B cell (primary cell): ENCODE measurements at regions not wholly inside any gene's neighbourhood (a gene's known extent, or its start where the extent isn't known, plus 50 kb on each side); places are given as distances from the start of the nearest gene placed in this dataset.
A peak's percentile ranks its signal among the peaks of the same experiment; 100 is the strongest.

Source experiments
- ATAC-seq: fragments of 200-7000 bp; cut with Tn5 transposase; one replicate; pipeline ENCODE4 v1.10.0; 2021; ENCODE audit warnings: low read depth, mild to moderate bottlenecking, moderate number of reproducible peaks, moderate library complexity
- CTCF ChIA-PET: fragments of 350-600 bp; sonication (Branson Sonifier 250); formaldehyde crosslinking; loops from one replicate; lab custom pipeline; 2021; ENCODE audit warnings: antibody characterized with exemption, inconsistent platforms; lab: Charles Lee
- POLR2A ChIA-PET: fragments of 350-600 bp; sonication (Branson Sonifier 250); formaldehyde crosslinking; loops from one replicate; lab custom pipeline; 2021; ENCODE audit warnings: antibody characterized with exemption; lab: Charles Lee
- DNase-seq: peaks from one replicate; pipeline ENCODE4 v3.0.0; 2013
- H2AFZ ChIP-seq: 2 replicates; pipeline ENCODE4 v1.6.1; 2012; ENCODE audit warnings: mild to moderate bottlenecking, low read depth, low read length; ENCODE audit not compliant: insufficient read depth, poor library complexity, severe bottlenecking
- H3K27ac ChIP-seq, 2 donors: 1 replicate in 1 of 2; 2 replicates in 1 of 2; pipeline ENCODE4 v1.5.1; 2012 to 2013; ENCODE audit warnings: low read length in 2 of 2, mild to moderate bottlenecking in 2 of 2, moderate library complexity in 1 of 2
- H3K27me3 ChIP-seq, 4 experiments: fragments of 200-600 bp in 1 of 4; sonication (generic) in 1 of 4; replicated peaks in 1 of 4; 1 replicate in 2 of 4; 2 replicates in 2 of 4; pipeline versions ENCODE4 v1.6.1 to v1.7.0; 2013 to 2016; ENCODE audit warnings: low read length in 3 of 4, mild to moderate bottlenecking in 2 of 4, mixed read lengths in 1 of 4, moderate library complexity in 1 of 4; ENCODE audit not compliant: insufficient read depth in 4 of 4, control insufficient read depth in 3 of 4; ENCODE audit errors: control extremely low read depth in 1 of 4
- H3K36me3 ChIP-seq, 2 experiments: replicated peaks in 1 of 2; 1 replicate in 1 of 2; 2 replicates in 1 of 2; pipeline versions ENCODE4 v1.6.1 to v1.7.1; 2013; ENCODE audit warnings: low read length in 1 of 2; ENCODE audit not compliant: insufficient read depth in 2 of 2, control insufficient read depth in 1 of 2; ENCODE audit errors: control extremely low read depth in 1 of 2, extremely low read depth in 1 of 2
- H3K4me1 ChIP-seq, 2 donors: fragments of 200-600 bp in 1 of 2; sonication (generic) in 1 of 2; 1 replicate in 1 of 2; 2 replicates in 1 of 2; pipeline versions ENCODE4 v1.5.1 to v1.6.1; 2013 to 2017; ENCODE audit warnings: low read length in 2 of 2; ENCODE audit not compliant: control insufficient read depth in 2 of 2, insufficient read depth in 2 of 2
- H3K4me2 ChIP-seq: replicated peaks from 2 replicates; pipeline ENCODE3; 2012; ENCODE audit warnings: mild to moderate bottlenecking, low read depth, low read length; ENCODE audit not compliant: poor library complexity, severe bottlenecking
- H3K4me3 ChIP-seq, 5 experiments: fragments of 200-600 bp in 1 of 5; sonication (generic) in 1 of 5; 1 replicate in 3 of 5; 2 replicates in 2 of 5; pipeline versions ENCODE4 v1.5.1 to v1.7.0; 2011 to 2016; ENCODE audit warnings: low read length in 4 of 5, mild to moderate bottlenecking in 4 of 5, low read depth in 2 of 5, control low read depth in 1 of 5, moderate library complexity in 1 of 5; ENCODE audit not compliant: insufficient read depth in 1 of 5; ENCODE audit errors: control extremely low read depth in 1 of 5, extremely low read depth in 1 of 5
- H3K79me2 ChIP-seq: fragments of 200-600 bp; sonication (generic); one replicate; pipeline ENCODE4 v1.6.0; 2016; ENCODE audit warnings: low read length; ENCODE audit not compliant: control insufficient read depth, insufficient read depth
- H3K9ac ChIP-seq: fragments of 200-600 bp; sonication (generic); 2 replicates; pipeline ENCODE4 v1.6.1; 2017; ENCODE audit warnings: mild to moderate bottlenecking, low read length, moderate library complexity
- H3K9me3 ChIP-seq, 3 donors: one replicate each; pipeline versions ENCODE4 v1.6.1 to v1.7.1; 2013; ENCODE audit warnings: low read length in 2 of 3; ENCODE audit not compliant: control insufficient read depth in 2 of 3, insufficient read depth in 1 of 3; ENCODE audit errors: control extremely low read depth in 1 of 3
- H4K20me1 ChIP-seq: 2 replicates; pipeline ENCODE4 v1.6.0; 2012; ENCODE audit warnings: mild to moderate bottlenecking, low read length; ENCODE audit not compliant: insufficient read depth, control insufficient read depth, poor library complexity, severe bottlenecking
- H3K27ac Mint-ChIP-seq: one replicate; pipeline ENCODE4 v1.8.0; 2021; ENCODE audit warnings: mixed read lengths
- H3K27me3 Mint-ChIP-seq: one replicate; pipeline ENCODE4 v1.8.0; 2021; ENCODE audit warnings: mixed read lengths
- H3K4me1 Mint-ChIP-seq: one replicate; pipeline ENCODE4 v1.8.0; 2021; ENCODE audit warnings: mixed read lengths
- H3K4me3 Mint-ChIP-seq: one replicate; pipeline ENCODE4 v1.8.0; 2021; ENCODE audit warnings: mixed read lengths
- H3K9me3 Mint-ChIP-seq: one replicate; pipeline ENCODE4 v1.8.0; 2022; ENCODE audit warnings: mixed read lengths; ENCODE audit not compliant: insufficient read depth
- EZH2 ChIP-seq: IDR thresholded peaks from 2 replicates; pipeline ENCODE4 v1.6.1; 2012; ENCODE audit warnings: borderline replicate concordance, low read depth, mild to moderate bottlenecking, moderate library complexity, low read length; ENCODE audit not compliant: insufficient read depth, poor library complexity, severe bottlenecking
- WGBS: methylation state at CpG from one replicate; pipeline ENCODE4 v1.1.5; 2013; ENCODE audit warnings: missing lambda C conversion rate; ENCODE audit not compliant: insufficient coverage; 5-methylcytosine and 5-hydroxymethylcytosine counted together
- intact Hi-C: fragments of 100-400 bp; cut with micrococcal nuclease; formaldehyde crosslinking; loops from one replicate; pipeline ENCODE4 v1.10.0; 2022
- TF ChIP-seq, protein P1 (sequence below): fragments of 200-600 bp; IDR thresholded peaks from one replicate; pipeline ENCODE4 v1.8.0; 2022; ENCODE audit warnings: antibody characterized with exemption, mild to moderate bottlenecking

DNA sequence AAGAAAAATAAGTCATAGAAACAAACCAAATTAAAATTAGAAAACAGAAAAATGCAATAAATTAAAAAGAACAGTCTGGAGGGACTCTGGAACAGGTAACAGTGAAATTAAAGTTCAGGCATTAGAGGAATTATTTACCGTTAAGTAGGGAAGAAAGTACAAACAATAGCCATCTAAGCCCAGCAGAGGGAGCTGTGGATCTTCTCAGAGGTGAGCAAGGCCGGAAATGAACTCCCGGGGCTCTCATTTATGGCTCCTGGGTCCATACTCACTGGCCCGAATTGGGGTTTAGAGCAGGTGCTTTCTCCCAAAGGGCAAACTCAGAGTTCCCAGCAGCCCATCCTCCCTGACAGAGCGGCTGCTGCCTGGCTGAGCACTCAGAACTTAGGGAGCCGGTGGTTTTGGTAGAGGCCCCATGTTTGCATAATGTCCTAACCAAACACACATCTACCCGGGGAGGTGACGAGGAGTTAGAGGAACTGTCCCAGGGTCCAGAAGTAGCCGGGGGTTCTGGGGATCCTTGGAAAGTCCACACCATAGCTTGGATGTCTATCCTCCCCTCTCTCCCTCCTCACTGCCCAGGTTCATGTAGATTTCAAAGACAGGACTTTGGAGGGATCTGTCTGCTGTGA lies 87.8 kb upstream of the VPREB1 start:
- no peaks in the 10 kb centered on the region for H3K36me3 ChIP-seq
- no peaks in the 10 kb centered on the region for H3K27me3 ChIP-seq
- Mint-ChIP-seq H3K27me3 (no peaks in the 10 kb centered on the region), H3K4me1 (peaks cover 51% of the 10 kb centered on the region), H3K9me3 (no peaks in the 10 kb centered on the region), H3K4me3 (peak overlapping the region; percentile 86), H3K27ac (peak overlapping the region; percentile 99)
- WGBS, result 0% methylated on average over 4 of the region's 9 CpGs
- no peaks in the 10 kb centered on the region for H3K9me3 ChIP-seq
- peak overlapping the region; percentile 46 for H3K9ac ChIP-seq
- H2AFZ ChIP-seq, result peak overlapping the region; percentile 96
- H4K20me1 ChIP-seq, result no peaks in the 10 kb centered on the region
- H3K4me3 ChIP-seq, result peak overlapping the region in 2 of 5 experiments; percentile 11 to 17
- H3K4me1 ChIP-seq, result peaks cover 42 to 53% of the 10 kb centered on the region in 2 donors
- H3K27ac ChIP-seq, result peak overlapping the region; percentile 92
- CTCF ChIA-PET, result interaction anchor here (1.0 to 4.3 kb wide), 21 partner anchors 11 to 786 kb away, joined by 3 to 76 read pairs (median 5); no protein-coding TSS in a partner anchor
- POLR2A ChIA-PET, result interaction anchor here (0.6 to 3.8 kb wide), 5 partner anchors 11 to 430 kb away, joined by 3 to 15 read pairs (median 6); no protein-coding TSS in a partner anchor
- intact Hi-C loops, result loop anchor here (1.0 to 5.0 kb wide), 8 partner anchors 10 to 165 kb away; no protein-coding TSS in a partner anchor
- ATAC-seq, result peak; percentile 79
- peaks cover 5% of the 10 kb centered on the region for H3K79me2 ChIP-seq
- peak; percentile 91 for DNase-seq
- peak overlapping the region; percentile 72 for H3K4me2 ChIP-seq
- TF ChIP-seq, protein P1, sequence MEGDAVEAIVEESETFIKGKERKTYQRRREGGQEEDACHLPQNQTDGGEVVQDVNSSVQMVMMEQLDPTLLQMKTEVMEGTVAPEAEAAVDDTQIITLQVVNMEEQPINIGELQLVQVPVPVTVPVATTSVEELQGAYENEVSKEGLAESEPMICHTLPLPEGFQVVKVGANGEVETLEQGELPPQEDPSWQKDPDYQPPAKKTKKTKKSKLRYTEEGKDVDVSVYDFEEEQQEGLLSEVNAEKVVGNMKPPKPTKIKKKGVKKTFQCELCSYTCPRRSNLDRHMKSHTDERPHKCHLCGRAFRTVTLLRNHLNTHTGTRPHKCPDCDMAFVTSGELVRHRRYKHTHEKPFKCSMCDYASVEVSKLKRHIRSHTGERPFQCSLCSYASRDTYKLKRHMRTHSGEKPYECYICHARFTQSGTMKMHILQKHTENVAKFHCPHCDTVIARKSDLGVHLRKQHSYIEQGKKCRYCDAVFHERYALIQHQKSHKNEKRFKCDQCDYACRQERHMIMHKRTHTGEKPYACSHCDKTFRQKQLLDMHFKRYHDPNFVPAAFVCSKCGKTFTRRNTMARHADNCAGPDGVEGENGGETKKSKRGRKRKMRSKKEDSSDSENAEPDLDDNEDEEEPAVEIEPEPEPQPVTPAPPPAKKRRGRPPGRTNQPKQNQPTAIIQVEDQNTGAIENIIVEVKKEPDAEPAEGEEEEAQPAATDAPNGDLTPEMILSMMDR, result peak; percentile 92
- no peak for TF ChIP-seq EZH2

DNA sequence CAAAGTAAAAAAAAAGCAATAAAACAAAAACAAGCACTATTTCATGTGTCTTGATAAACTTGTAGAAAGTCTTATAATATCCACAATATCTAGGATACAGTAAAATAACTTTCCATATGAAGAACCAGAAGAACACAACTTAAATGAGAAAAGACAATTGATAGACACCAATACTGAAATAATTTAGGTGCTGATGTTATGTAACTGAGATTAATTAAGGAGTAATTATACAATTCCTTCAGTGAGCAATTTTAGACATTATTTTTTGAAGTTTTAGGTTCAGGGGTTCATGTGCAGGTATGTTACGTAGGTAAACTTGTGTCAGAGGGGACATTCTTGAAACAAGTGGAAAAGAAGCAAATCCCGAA lies 88.3 kb upstream of the VPREB1 start:
- TF ChIP-seq, protein P1, result no peak
- TF ChIP-seq EZH2, result no peak
- Histone ChIP-seq H3K27ac (peak overlapping the region in 1 of 2 donors; percentile 92), H3K4me1 (peaks cover 40 to 49% of the 10 kb centered on the region in 2 donors), H3K9ac (no peak overlapping the region), H4K20me1 (no peaks in the 10 kb centered on the region), H3K9me3 (no peaks in the 10 kb centered on the region), H3K36me3 (no peaks in the 10 kb centered on the region), H3K79me2 (peaks cover 5% of the 10 kb centered on the region), H3K27me3 (no peaks in the 10 kb centered on the region), H2AFZ (peak overlapping the region; percentile 96), H3K4me2 (peak overlapping the region; percentile 72), H3K4me3 (peak overlapping the region in 1 of 5 experiments; percentile 17)
- peaks cover 48% of the 10 kb centered on the region for H3K4me1 Mint-ChIP-seq
- WGBS, result no CpG with 5 or more reads among the region's 2 CpGs
- H3K4me3 Mint-ChIP-seq, result no peak overlapping the region
- no peak for DNase-seq
- no peak for ATAC-seq
- H3K27ac Mint-ChIP-seq, result peak overlapping the region; percentile 99
- no peaks in the 10 kb centered on the region for H3K27me3 Mint-ChIP-seq
- POLR2A ChIA-PET, result interaction anchor here (0.6 to 3.8 kb wide), 4 partner anchors 12 to 431 kb away, joined by 3 to 15 read pairs (median 6); no protein-coding TSS in a partner anchor
- intact Hi-C loops, result loop anchor here (1.0 to 5.0 kb wide), 7 partner anchors 39 to 166 kb away; no protein-coding TSS in a partner anchor
- no peaks in the 10 kb centered on the region for H3K9me3 Mint-ChIP-seq
- CTCF ChIA-PET, result interaction anchor here (1.0 to 4.3 kb wide), 15 partner anchors 11 to 782 kb away, joined by 3 to 76 read pairs (median 21); no protein-coding TSS in a partner anchor
